DOHH2 (cell line): ENCODE measurements at regions not wholly inside any gene's neighbourhood (a gene's known extent, or its start where the extent isn't known, plus 50 kb on each side); places are given as distances from the start of the nearest gene placed in this dataset.

Source experiments
- H3F3A ChIP-seq: fragments of 200-600 bp; sonication (generic), shearing (Covaris generic); 2 replicates; pipeline ENCODE4 v1.6.0; 2016; ENCODE audit warnings: antibody characterized with exemption, mild to moderate bottlenecking; ENCODE audit not compliant: control insufficient read depth, insufficient read depth
- H3K27ac ChIP-seq: fragments of 200-600 bp; sonication (generic); 2 replicates; pipeline ENCODE4 v1.5.1; 2014; ENCODE audit warnings: low read depth, mild to moderate bottlenecking, low read length, moderate library complexity
- H3K27me3 ChIP-seq: fragments of 200-600 bp; sonication (generic); 2 replicates; pipeline ENCODE4 v1.6.1; 2014; ENCODE audit warnings: mild to moderate bottlenecking, low read length, mixed read lengths; ENCODE audit not compliant: control insufficient read depth
- H3K36me3 ChIP-seq: fragments of 200-600 bp; sonication (generic); 2 replicates; pipeline ENCODE4 v1.6.1; 2014; ENCODE audit warnings: mild to moderate bottlenecking, low read length, moderate library complexity, mixed read lengths; ENCODE audit not compliant: control insufficient read depth
- H3K4me1 ChIP-seq: fragments of 200-600 bp; sonication (generic); 2 replicates; pipeline ENCODE4 v1.6.1; 2014; ENCODE audit warnings: mild to moderate bottlenecking, low read length, mixed read lengths; ENCODE audit not compliant: control insufficient read depth
- H3K4me2 ChIP-seq: fragments of 200-600 bp; sonication (generic); 2 replicates; pipeline ENCODE4 v1.6.0; 2014; ENCODE audit warnings: mild to moderate bottlenecking, low read length, moderate library complexity
- H3K4me3 ChIP-seq: fragments of 200-600 bp; sonication (generic); 2 replicates; pipeline ENCODE4 v1.5.1; 2014; ENCODE audit warnings: mild to moderate bottlenecking, low read length, mixed read lengths
- H3K79me2 ChIP-seq: fragments of 200-600 bp; sonication (generic); 2 replicates; pipeline ENCODE4 v1.6.1; 2014; ENCODE audit warnings: mild to moderate bottlenecking, low read length, mixed read lengths; ENCODE audit not compliant: control insufficient read depth
- H3K9me2 ChIP-seq: fragments of 200-600 bp; sonication (generic); replicated peaks from 2 replicates; pipeline ENCODE4 v1.6.1; 2014; ENCODE audit warnings: mild to moderate bottlenecking, low read length, mixed read lengths; ENCODE audit not compliant: control insufficient read depth
- H3K9me3 ChIP-seq: fragments of 200-600 bp; sonication (generic); 2 replicates; pipeline ENCODE4 v1.6.1; 2014; ENCODE audit warnings: antibody characterized with exemption, low read length, mixed read lengths; ENCODE audit not compliant: control insufficient read depth, insufficient read depth
- H4K20me1 ChIP-seq: fragments of 200-600 bp; sonication (generic); 2 replicates; pipeline ENCODE4 v1.6.0; 2014; ENCODE audit warnings: low read depth, mild to moderate bottlenecking, antibody characterized with exemption, low read length, moderate library complexity; ENCODE audit not compliant: control insufficient read depth, insufficient read depth
- EZH2phosphoT487 ChIP-seq: fragments of 200-600 bp; sonication (generic); IDR thresholded peaks from 2 replicates; pipeline ENCODE4 v1.6.1; 2017; ENCODE audit warnings: borderline replicate concordance, mild to moderate bottlenecking, antibody characterized with exemption, low read length, moderate library complexity, mixed read lengths
- TF ChIP-seq, protein P1 (sequence below): fragments of 200-600 bp; sonication (generic); IDR thresholded peaks from one replicate; pipeline ENCODE4 v1.5.1; 2014; ENCODE audit warnings: antibody characterized with exemption, mild to moderate bottlenecking, low read depth, low read length; ENCODE audit not compliant: poor library complexity, severe bottlenecking

DNA sequence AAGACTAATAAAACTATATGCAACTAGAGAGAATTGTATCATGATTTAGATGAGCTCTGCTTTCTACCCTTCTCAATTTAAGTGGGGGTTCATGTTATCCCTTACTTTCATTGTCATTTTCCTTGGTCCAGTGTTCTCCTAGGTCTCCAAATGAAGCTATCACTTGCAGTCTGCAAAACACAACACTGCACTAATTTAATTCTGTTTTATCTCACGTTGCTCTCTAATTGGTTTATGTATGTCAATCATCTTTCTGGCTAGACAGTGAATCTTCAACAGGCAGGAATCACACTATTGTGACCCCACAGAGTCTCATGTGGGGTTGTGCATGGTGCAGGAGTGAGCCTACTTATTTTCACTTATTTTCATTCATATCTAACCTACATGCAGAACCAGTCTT, 348.3 kb upstream of the SYT4 start:
- H3K36me3 ChIP-seq: no peaks in the 10 kb centered on the region
- H3K4me2 ChIP-seq: no peak overlapping the region
- TF ChIP-seq EZH2phosphoT487: no peak
- TF ChIP-seq, protein P1, sequence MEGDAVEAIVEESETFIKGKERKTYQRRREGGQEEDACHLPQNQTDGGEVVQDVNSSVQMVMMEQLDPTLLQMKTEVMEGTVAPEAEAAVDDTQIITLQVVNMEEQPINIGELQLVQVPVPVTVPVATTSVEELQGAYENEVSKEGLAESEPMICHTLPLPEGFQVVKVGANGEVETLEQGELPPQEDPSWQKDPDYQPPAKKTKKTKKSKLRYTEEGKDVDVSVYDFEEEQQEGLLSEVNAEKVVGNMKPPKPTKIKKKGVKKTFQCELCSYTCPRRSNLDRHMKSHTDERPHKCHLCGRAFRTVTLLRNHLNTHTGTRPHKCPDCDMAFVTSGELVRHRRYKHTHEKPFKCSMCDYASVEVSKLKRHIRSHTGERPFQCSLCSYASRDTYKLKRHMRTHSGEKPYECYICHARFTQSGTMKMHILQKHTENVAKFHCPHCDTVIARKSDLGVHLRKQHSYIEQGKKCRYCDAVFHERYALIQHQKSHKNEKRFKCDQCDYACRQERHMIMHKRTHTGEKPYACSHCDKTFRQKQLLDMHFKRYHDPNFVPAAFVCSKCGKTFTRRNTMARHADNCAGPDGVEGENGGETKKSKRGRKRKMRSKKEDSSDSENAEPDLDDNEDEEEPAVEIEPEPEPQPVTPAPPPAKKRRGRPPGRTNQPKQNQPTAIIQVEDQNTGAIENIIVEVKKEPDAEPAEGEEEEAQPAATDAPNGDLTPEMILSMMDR: no peak
- no peaks in the 10 kb centered on the region for H4K20me1 ChIP-seq
- no peaks in the 10 kb centered on the region for H3K79me2 ChIP-seq
- no peaks in the 10 kb centered on the region for H3K27me3 ChIP-seq
- H3K9me3 ChIP-seq: no peaks in the 10 kb centered on the region
- H3K4me3 ChIP-seq: no peak overlapping the region
- no peak overlapping the region for H3K27ac ChIP-seq
- no peaks in the 10 kb centered on the region for H3K4me1 ChIP-seq
- no peaks in the 10 kb centered on the region for H3K9me2 ChIP-seq
- H3F3A ChIP-seq: no peaks in the 10 kb centered on the region

DNA sequence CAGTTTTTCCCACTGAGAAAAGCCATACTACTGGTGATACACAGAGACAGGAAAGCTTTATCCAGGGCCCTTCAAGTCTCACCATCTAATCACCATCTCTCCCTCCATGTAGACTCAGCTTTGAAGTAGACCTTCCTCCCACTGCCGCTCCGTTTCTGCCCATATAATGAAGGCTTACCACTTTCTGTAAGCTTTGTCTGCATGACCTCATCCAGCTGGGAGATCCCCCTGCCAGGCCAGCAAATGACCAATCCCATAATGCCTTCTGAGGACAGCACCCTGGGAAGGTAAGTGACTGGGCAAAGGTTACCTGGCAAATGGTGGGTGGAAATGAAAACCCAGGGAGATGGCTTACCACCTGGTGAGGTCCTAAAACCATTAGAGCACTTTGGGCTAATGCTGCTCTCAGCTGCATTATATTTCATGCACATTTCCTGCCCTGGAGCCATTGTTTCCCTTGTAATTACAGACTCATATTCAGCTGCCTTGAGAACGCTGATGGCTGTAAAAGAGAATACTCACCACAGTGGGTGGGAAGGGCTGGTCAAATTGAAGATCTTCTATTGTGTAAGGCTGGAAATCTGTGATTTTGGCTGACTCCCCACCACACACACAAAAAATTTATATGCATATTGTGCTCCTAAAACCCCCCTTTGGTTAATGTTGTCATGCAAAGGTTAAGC, 350.7 kb upstream of the SYT4 start:
- H3K79me2 ChIP-seq: no peaks in the 10 kb centered on the region
- H3K27me3 ChIP-seq: no peaks in the 10 kb centered on the region
- TF ChIP-seq EZH2phosphoT487: no peak
- TF ChIP-seq, protein P1: no peak

DNA sequence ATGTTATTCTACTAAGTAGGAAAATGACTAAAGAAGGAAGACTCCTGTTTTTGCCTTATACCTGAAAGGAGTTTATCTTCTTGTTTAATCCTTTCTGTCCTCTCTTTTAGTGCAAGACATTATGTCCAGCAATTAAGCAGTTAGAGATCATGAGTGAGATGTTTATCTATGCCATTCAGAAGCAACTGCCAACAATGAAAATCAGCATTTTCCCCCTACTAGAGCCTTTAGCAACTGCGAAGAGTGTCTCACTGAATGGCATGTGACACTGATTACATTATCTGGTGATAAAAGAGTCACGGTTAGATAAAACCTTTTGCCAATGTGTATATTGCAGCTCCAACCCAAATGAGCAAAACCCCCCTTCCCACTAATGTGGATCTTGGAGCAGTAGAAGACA, 357.7 kb upstream of the SYT4 start:
- no peak overlapping the region for H3K4me3 ChIP-seq
- H3K4me1 ChIP-seq: no peaks in the 10 kb centered on the region
- no peak overlapping the region for H3K27ac ChIP-seq
- TF ChIP-seq EZH2phosphoT487: no peak
- TF ChIP-seq, protein P1: no peak
- H3F3A ChIP-seq: no peaks in the 10 kb centered on the region
- H4K20me1 ChIP-seq: no peaks in the 10 kb centered on the region
- no peak overlapping the region for H3K4me2 ChIP-seq
- H3K9me3 ChIP-seq: no peaks in the 10 kb centered on the region
- no peaks in the 10 kb centered on the region for H3K79me2 ChIP-seq
- H3K9me2 ChIP-seq: no peaks in the 10 kb centered on the region
- no peaks in the 10 kb centered on the region for H3K36me3 ChIP-seq
- H3K27me3 ChIP-seq: no peaks in the 10 kb centered on the region

More for the DNA sequence above, 350.7 kb upstream of the SYT4 start:
- no peaks in the 10 kb centered on the region for H3K36me3 ChIP-seq
- no peaks in the 10 kb centered on the region for H3K9me2 ChIP-seq
- no peaks in the 10 kb centered on the region for H3K9me3 ChIP-seq
- H3K27ac ChIP-seq: no peak overlapping the region
- no peak overlapping the region for H3K4me3 ChIP-seq
- no peak overlapping the region for H3K4me2 ChIP-seq
- H3K4me1 ChIP-seq: no peaks in the 10 kb centered on the region
- no peaks in the 10 kb centered on the region for H3F3A ChIP-seq
- H4K20me1 ChIP-seq: no peaks in the 10 kb centered on the region

GRCh38 chr18:43635397-43635796, 358.1 kb upstream of the SYT4 start:
- no peaks in the 10 kb centered on the region for H3F3A ChIP-seq
- H3K36me3 ChIP-seq: no peaks in the 10 kb centered on the region
- no peak for TF ChIP-seq EZH2phosphoT487
- H3K4me2 ChIP-seq: no peak overlapping the region
- no peaks in the 10 kb centered on the region for H3K4me1 ChIP-seq
- no peaks in the 10 kb centered on the region for H4K20me1 ChIP-seq
- no peaks in the 10 kb centered on the region for H3K9me3 ChIP-seq
- H3K27ac ChIP-seq: no peak overlapping the region
- H3K79me2 ChIP-seq: no peaks in the 10 kb centered on the region
- H3K27me3 ChIP-seq: no peaks in the 10 kb centered on the region
- no peaks in the 10 kb centered on the region for H3K9me2 ChIP-seq
- no peak overlapping the region for H3K4me3 ChIP-seq
